GM12878 (cell line): ENCODE measurements at regions not wholly inside any gene's neighbourhood (a gene's known extent, or its start where the extent isn't known, plus 50 kb on each side); places are given as distances from the start of the nearest gene placed in this dataset.
A peak's percentile ranks its signal among the peaks of the same experiment; 100 is the strongest.

Experiments used
- ATAC-seq: fragments of 200-7000 bp; cut with Tn5 transposase; 3 replicates; pipeline ENCODE4 v1.9.1; 2020; ENCODE audit warnings: mild to moderate bottlenecking, moderate library complexity
- BruUV-seq: library from RNA; stranded (reverse); fragments of 400-500 nt; replicated peaks from 2 replicates; lab custom pipeline; 2021; lab: Mats Ljungman, UMichigan
- CTCF ChIA-PET: fragments of 300-600 bp; sonication (Branson Sonifier 250); formaldehyde crosslinking; extraction: SDS; loops from one replicate; lab custom pipeline; 2021; ENCODE audit warnings: inconsistent platforms; lab: Yijun Ruan, JAX
- POLR2A ChIA-PET: fragments of 350-600 bp; formaldehyde crosslinking; extraction: SDS; loops from one replicate; lab custom pipeline; 2021; ENCODE audit warnings: inconsistent platforms; lab: Charles Lee
- RAD21 ChIA-PET: fragments of 300-600 bp; sonication (Branson Sonifier 250); formaldehyde crosslinking; loops from one replicate; lab custom pipeline; 2023; ENCODE audit warnings: antibody characterized with exemption; ENCODE audit not compliant: unreplicated experiment; lab: Charles Lee
- SMC1A ChIA-PET: fragments of 300-600 bp; sonication (Branson Sonifier 250); formaldehyde crosslinking; loops from one replicate; lab custom pipeline; 2023; ENCODE audit not compliant: unreplicated experiment, uncharacterized antibody; lab: Charles Lee
- DNase-seq: peaks from one replicate; pipeline ENCODE4 v3.0.0-alpha.2; 2011; ENCODE audit warnings: low read depth, low spot score
- FAIRE-seq: peaks from 3 replicates; lab custom pipeline; 2011; peaks lifted over from hg19 to GRCh38; lab: Jason Lieb, UNC
- H2AFZ ChIP-seq: 2 replicates; pipeline ENCODE4 v1.6.0; 2011; ENCODE audit warnings: low read depth, low read length, control low read depth; ENCODE audit not compliant: control insufficient read depth
- H3K27ac ChIP-seq: 2 replicates; pipeline ENCODE4 v1.5.1; 2011; ENCODE audit warnings: control low read depth; ENCODE audit not compliant: control insufficient read depth, insufficient read depth
- H3K27me3 ChIP-seq, 2 experiments: replicated peaks in 1 of 2; 2 replicates each; pipeline versions ENCODE4 v1.6.0 to v1.6.1; 2011; ENCODE audit warnings: low read length in 1 of 2; ENCODE audit not compliant: control insufficient read depth in 2 of 2, insufficient read depth in 2 of 2
- H3K36me3 ChIP-seq, 2 experiments: 2 replicates each; pipeline ENCODE4 v1.5.1; 2011; ENCODE audit warnings: low read length in 1 of 2; ENCODE audit not compliant: control insufficient read depth in 2 of 2, insufficient read depth in 2 of 2
- H3K4me1 ChIP-seq: 2 replicates; pipeline ENCODE4 v1.6.1; 2011; ENCODE audit warnings: mild to moderate bottlenecking, low read length, moderate library complexity, mixed read lengths; ENCODE audit not compliant: control insufficient read depth, insufficient read depth
- H3K4me2 ChIP-seq: 2 replicates; pipeline ENCODE4 v1.6.0; 2011; ENCODE audit warnings: control low read depth; ENCODE audit not compliant: control insufficient read depth, insufficient read depth
- H3K4me3 ChIP-seq: fragments of 200-600 bp; sonication (generic); 2 replicates; pipeline ENCODE4 v1.5.1; 2016
- H3K79me2 ChIP-seq: 2 replicates; pipeline ENCODE4 v1.6.0; 2011; ENCODE audit warnings: low read length; ENCODE audit not compliant: control insufficient read depth, insufficient read depth
- H3K9ac ChIP-seq: 2 replicates; pipeline ENCODE4 v1.8.0; 2011; ENCODE audit warnings: low read length, control low read depth, mixed read lengths; ENCODE audit not compliant: control insufficient read depth, insufficient read depth
- H3K9me3 ChIP-seq: replicated peaks from 3 replicates; pipeline ENCODE4 v1.5.1; 2011; ENCODE audit warnings: mild to moderate bottlenecking, low read length; ENCODE audit not compliant: control insufficient read depth, insufficient read depth
- H4K20me1 ChIP-seq: 2 replicates; pipeline ENCODE4 v1.6.0; 2011; ENCODE audit not compliant: control insufficient read depth, insufficient read depth
- ATF2 ChIP-seq: IDR thresholded peaks from 2 replicates; pipeline ENCODE4 v1.6.1; 2012; ENCODE audit warnings: low read length, inconsistent platforms
- BCL3 ChIP-seq: IDR thresholded peaks from 2 replicates; pipeline ENCODE4 v1.6.1; 2011; ENCODE audit warnings: borderline replicate concordance, low read depth, mild to moderate bottlenecking, moderate library complexity, low read length; ENCODE audit not compliant: insufficient read depth, poor library complexity, severe bottlenecking
- NRF1 ChIP-seq: conservative IDR thresholded peaks from 2 replicates; pipeline ENCODE4 v1.6.1; 2011; ENCODE audit warnings: mild to moderate bottlenecking, low read depth, low read length, improper control_type of control experiment
- WGBS: methylation state at CpG from one replicate; pipeline ENCODE4 v1.1.6; 2016; ENCODE audit warnings: low lambda C conversion rate; ENCODE audit not compliant: insufficient replicate concordance, insufficient coverage; ENCODE audit errors: missing lambda C conversion rate; 5-methylcytosine and 5-hydroxymethylcytosine counted together
- in situ Hi-C: fragments of 300-500 bp; cut with MboI; formaldehyde crosslinking; loops from 9 replicates; pipeline ENCODE4 v1.14.3; 2018; ENCODE audit warnings: mixed read lengths
- intact Hi-C: fragments of 100-400 bp; cut with micrococcal nuclease; formaldehyde crosslinking; loops from one replicate; pipeline ENCODE4 v1.14.2; 2022; ENCODE audit not compliant: unreplicated experiment

DNA sequence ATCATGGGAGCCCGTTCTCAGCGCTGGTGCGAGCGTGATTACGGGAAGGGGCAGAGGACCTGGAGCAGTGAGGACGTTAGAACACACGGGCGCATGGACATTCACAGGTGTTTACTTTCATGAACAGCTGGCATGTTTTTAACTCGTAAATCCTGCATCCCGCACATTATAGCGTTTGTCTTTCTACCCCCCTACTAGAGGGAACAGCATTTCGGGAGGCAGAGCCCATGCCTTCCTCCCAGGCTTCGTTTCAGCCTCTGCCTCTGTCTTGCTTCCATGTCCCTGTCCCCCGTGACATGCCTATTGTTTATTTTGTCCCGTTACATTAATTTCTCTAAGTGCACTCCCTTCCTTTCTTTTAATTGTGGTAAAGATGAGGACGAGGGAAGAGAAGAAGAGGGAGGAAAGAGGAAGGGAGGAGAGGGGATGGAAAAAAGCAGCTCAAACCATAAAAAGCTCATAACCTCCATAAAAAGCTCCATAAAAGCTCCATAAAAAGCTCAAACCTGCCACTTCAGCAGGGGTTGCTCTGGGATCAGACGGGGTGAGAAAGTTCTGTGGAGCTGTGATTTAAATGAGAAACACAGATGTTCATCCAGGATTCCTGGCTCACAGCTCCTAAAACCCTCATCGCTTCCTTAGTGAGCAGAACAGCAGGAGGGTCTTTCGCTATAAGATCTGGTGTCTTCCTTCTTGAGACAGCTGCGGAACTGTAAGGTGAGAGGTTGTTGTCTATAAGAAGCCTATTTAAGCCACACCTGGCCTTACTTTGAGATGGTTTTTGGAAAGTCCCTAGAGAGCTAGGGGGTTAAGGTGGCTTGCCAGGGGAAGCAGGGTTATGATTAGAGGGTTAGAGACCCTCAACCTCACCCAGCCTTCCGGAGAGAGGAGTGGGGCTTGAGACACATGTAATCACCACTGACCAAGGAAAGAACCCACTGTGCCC, 66.6 kb upstream of the SNTG2 start:
- no TSS peak for BruUV-seq
- Histone ChIP-seq H3K4me3 (no peak overlapping the region), H3K36me3 (no peaks in the 10 kb centered on the region), H3K4me2 (no peak overlapping the region), H2AFZ (no peak overlapping the region), H3K4me1 (peaks cover 8% of the 10 kb centered on the region; the same call in 1 of the 2 replicates), H3K27me3 (no peaks in the 10 kb centered on the region), H3K9ac (no peak overlapping the region), H4K20me1 (no peaks in the 10 kb centered on the region), H3K27ac (0 out of 2 replicates have a peak overlapping the region, but pooled peaks have one; percentile 10), H3K9me3 (no peaks in the 10 kb centered on the region; the same call in 2 of the 3 replicates), H3K79me2 (no peaks in the 10 kb centered on the region)
- in situ Hi-C loops (no loop called here), intact Hi-C loops (no loop called here)
- ChIA-PET CTCF (no interaction called here), POLR2A (no interaction called here), RAD21 (no interaction called here), SMC1A (no interaction called here)
- TF ChIP-seq BCL3, result no peak
- 38% methylated on average over 20 of the region's 21 CpGs for WGBS
- FAIRE-seq (no peak), ATAC-seq (no peak), DNase-seq (no peak)

DNA sequence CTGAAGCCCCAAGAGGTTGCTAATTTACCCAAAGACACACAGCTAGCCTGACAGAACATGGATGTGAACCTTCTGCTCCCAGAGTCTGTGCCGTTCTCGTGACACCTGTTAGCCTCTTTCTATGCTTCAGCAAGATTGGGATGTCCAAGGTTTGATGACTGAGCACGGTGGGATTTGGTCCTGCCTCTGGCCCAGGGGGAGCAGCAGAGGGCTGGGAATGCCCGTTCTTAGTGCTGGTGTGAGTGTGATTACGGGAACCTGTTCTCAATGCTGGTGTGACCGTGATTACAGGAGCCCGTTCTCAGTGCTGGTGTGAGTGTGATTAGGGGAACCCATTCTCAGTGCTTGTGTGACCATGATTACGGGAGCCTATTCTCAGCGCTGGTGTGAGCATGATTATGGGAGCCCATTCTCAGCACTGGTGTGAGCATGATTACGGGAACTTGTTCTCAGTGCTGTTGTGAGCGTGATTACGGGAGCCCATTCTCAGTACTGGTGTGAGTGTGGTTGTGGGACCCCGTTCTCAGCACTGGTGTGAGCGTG, 67.3 kb upstream of the SNTG2 start:
- H2AFZ ChIP-seq, result no peak overlapping the region
- H3K27me3 ChIP-seq, result no peaks in the 10 kb centered on the region
- no peak overlapping the region for H3K4me3 ChIP-seq
- H3K27ac ChIP-seq, result 0 out of 2 replicates have a peak overlapping the region, but pooled peaks have one; percentile 10
- ChIA-PET SMC1A (no interaction called here), CTCF (no interaction called here), RAD21 (no interaction called here), POLR2A (no interaction called here)
- H3K9ac ChIP-seq, result no peak overlapping the region
- TF ChIP-seq ATF2 (peak; percentile 39), NRF1 (no peak)
- no TSS peak for BruUV-seq
- no peak overlapping the region for H3K4me2 ChIP-seq
- ATAC-seq (no peak), FAIRE-seq (no peak), DNase-seq (no peak)
- no peaks in the 10 kb centered on the region; the same call in 2 of the 3 replicates for H3K9me3 ChIP-seq
- no peaks in the 10 kb centered on the region for H3K79me2 ChIP-seq
- no peaks in the 10 kb centered on the region for H4K20me1 ChIP-seq
- H3K4me1 ChIP-seq, result peaks cover 8% of the 10 kb centered on the region; the same call in 1 of the 2 replicates
- no peaks in the 10 kb centered on the region for H3K36me3 ChIP-seq
- in situ Hi-C loops (no loop called here), intact Hi-C loops (no loop called here)
- 42% methylated on average over 14 of the region's 14 CpGs for WGBS
